Astrocyte (in vitro differentiated cells and primary cell): ENCODE measurements at regions not wholly inside any gene's neighbourhood (a gene's known extent, or its start where the extent isn't known, plus 50 kb on each side); places are given as distances from the start of the nearest gene placed in this dataset.

ENCODE experiments used
- DNase-seq: peaks from one replicate; pipeline ENCODE4 v3.0.0-alpha.2; 2010; ENCODE audit warnings: low read depth
- FAIRE-seq: peaks from 2 replicates; lab custom pipeline; 2011; peaks lifted over from hg19 to GRCh38; lab: Jason Lieb, UNC
- H2AFZ ChIP-seq: 2 replicates; pipeline ENCODE4 v1.6.0; 2012; ENCODE audit warnings: low read depth, low read length, inconsistent platforms
- H3K27ac ChIP-seq: 2 replicates; pipeline ENCODE4 v1.5.1; 2011; ENCODE audit warnings: low read depth, low read length, inconsistent platforms
- H3K27me3 ChIP-seq: 2 replicates; pipeline ENCODE4 v1.6.0; 2011; ENCODE audit warnings: low read length, inconsistent platforms; ENCODE audit not compliant: insufficient read depth
- H3K36me3 ChIP-seq: 2 replicates; pipeline ENCODE4 v1.5.1; 2011; ENCODE audit warnings: low read length, inconsistent platforms; ENCODE audit not compliant: insufficient read depth
- H3K4me1 ChIP-seq: 2 replicates; pipeline ENCODE4 v1.5.1; 2011; ENCODE audit warnings: low read length, inconsistent platforms; ENCODE audit not compliant: insufficient read depth
- H3K4me2 ChIP-seq: 2 replicates; pipeline ENCODE4 v1.6.0; 2012; ENCODE audit warnings: low read length, inconsistent platforms
- H3K4me3 ChIP-seq: 2 replicates; pipeline ENCODE4 v1.5.1; 2011; ENCODE audit warnings: low read depth, mild to moderate bottlenecking, low read length, inconsistent platforms; ENCODE audit not compliant: insufficient read depth
- H3K79me2 ChIP-seq: 2 replicates; pipeline ENCODE4 v1.6.0; 2012; ENCODE audit warnings: mild to moderate bottlenecking, low read length, inconsistent platforms; ENCODE audit not compliant: insufficient read depth
- H3K9ac ChIP-seq: 2 replicates; pipeline ENCODE4 v1.6.0; 2012; ENCODE audit warnings: mild to moderate bottlenecking, low read length, inconsistent platforms
- H3K9me3 ChIP-seq: 2 replicates; pipeline ENCODE4 v1.5.1; 2012; ENCODE audit warnings: low read depth, mild to moderate bottlenecking, low read length, inconsistent platforms; ENCODE audit not compliant: insufficient read depth
- H4K20me1 ChIP-seq: 2 replicates; pipeline ENCODE4 v1.6.0; 2012; ENCODE audit warnings: low read length, inconsistent platforms; ENCODE audit not compliant: insufficient read depth
- H3K27ac Mint-ChIP-seq: one replicate; pipeline ENCODE4 v1.8.0; 2021; ENCODE audit warnings: mild to moderate bottlenecking, mixed read lengths; ENCODE audit not compliant: unreplicated experiment
- H3K27me3 Mint-ChIP-seq: one replicate; pipeline ENCODE4 v1.8.0; 2021; ENCODE audit warnings: low read depth, mixed read lengths; ENCODE audit not compliant: unreplicated experiment
- H3K36me3 Mint-ChIP-seq: one replicate; pipeline ENCODE4 v1.8.0; 2021; ENCODE audit warnings: low read depth, mixed read lengths; ENCODE audit not compliant: unreplicated experiment
- H3K4me1 Mint-ChIP-seq: one replicate; pipeline ENCODE4 v1.8.0; 2021; ENCODE audit warnings: low read depth, mixed read lengths; ENCODE audit not compliant: unreplicated experiment
- H3K4me3 Mint-ChIP-seq: one replicate; pipeline ENCODE4 v1.8.0; 2021; ENCODE audit warnings: mild to moderate bottlenecking, moderate library complexity, mixed read lengths; ENCODE audit not compliant: unreplicated experiment
- H3K9me3 Mint-ChIP-seq: one replicate; pipeline ENCODE4 v1.8.0; 2021; ENCODE audit warnings: mild to moderate bottlenecking, mixed read lengths; ENCODE audit not compliant: unreplicated experiment
- EZH2 ChIP-seq: IDR thresholded peaks from 2 replicates; pipeline ENCODE4 v1.6.1; 2012; ENCODE audit warnings: mild to moderate bottlenecking, low read length, inconsistent platforms; ENCODE audit not compliant: insufficient read depth
- TF ChIP-seq, protein P1 (sequence below): IDR thresholded peaks from 2 replicates; pipeline ENCODE4 v1.5.1; 2011; ENCODE audit warnings: low read depth, mild to moderate bottlenecking, inconsistent platforms, low read length, moderate library complexity; ENCODE audit not compliant: insufficient read depth

DNA sequence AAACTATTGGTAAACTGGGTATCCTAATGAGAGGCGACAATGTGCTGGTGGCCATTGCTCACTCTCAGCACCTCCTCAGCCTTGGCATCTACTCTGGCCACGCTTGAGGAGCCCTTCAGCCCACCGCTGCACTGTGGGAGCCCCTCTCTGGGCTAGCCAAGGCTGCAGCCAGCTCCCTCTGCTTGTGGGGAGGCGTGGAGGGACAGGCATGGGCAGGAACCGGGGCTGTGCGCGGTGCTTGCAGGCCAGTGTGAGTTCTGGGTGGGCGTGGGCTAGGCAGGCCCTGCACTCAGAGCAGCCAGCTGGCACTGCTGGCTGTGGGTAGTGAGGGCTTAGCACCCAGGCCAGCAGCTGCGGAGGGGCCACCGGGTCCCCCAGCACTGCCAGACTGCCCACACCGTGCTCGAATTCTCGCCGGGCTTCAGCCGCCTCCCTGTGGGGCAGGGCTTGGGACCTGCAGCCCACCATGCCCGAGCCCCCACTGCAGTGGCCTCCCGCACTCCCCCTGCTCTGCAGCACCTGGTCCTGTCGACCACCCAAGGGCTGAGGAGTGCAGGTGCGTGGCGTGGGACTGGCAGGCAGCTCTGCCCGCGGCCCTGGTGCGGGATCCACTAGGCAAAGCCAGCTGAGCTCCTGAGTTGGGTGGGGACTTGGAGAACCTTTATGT, 575.9 kb upstream of the ANO3 start:
- DNase-seq (no peak), FAIRE-seq (no peak)
- Mint-ChIP-seq H3K4me3 (no peak overlapping the region), H3K27me3 (no peaks in the 10 kb centered on the region), H3K9me3 (peaks cover 12% of the 10 kb centered on the region), H3K4me1 (no peaks in the 10 kb centered on the region), H3K27ac (no peak overlapping the region), H3K36me3 (no peaks in the 10 kb centered on the region)
- H4K20me1 ChIP-seq: no peaks in the 10 kb centered on the region
- H3K4me1 ChIP-seq: no peaks in the 10 kb centered on the region
- no peak overlapping the region for H3K27ac ChIP-seq
- TF ChIP-seq EZH2: no peak
- TF ChIP-seq, protein P1, sequence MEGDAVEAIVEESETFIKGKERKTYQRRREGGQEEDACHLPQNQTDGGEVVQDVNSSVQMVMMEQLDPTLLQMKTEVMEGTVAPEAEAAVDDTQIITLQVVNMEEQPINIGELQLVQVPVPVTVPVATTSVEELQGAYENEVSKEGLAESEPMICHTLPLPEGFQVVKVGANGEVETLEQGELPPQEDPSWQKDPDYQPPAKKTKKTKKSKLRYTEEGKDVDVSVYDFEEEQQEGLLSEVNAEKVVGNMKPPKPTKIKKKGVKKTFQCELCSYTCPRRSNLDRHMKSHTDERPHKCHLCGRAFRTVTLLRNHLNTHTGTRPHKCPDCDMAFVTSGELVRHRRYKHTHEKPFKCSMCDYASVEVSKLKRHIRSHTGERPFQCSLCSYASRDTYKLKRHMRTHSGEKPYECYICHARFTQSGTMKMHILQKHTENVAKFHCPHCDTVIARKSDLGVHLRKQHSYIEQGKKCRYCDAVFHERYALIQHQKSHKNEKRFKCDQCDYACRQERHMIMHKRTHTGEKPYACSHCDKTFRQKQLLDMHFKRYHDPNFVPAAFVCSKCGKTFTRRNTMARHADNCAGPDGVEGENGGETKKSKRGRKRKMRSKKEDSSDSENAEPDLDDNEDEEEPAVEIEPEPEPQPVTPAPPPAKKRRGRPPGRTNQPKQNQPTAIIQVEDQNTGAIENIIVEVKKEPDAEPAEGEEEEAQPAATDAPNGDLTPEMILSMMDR: no peak
- H3K9ac ChIP-seq: no peak overlapping the region
- no peak overlapping the region for H2AFZ ChIP-seq
- H3K79me2 ChIP-seq: no peaks in the 10 kb centered on the region
- H3K4me3 ChIP-seq: no peak overlapping the region
- H3K27me3 ChIP-seq: no peaks in the 10 kb centered on the region
- H3K9me3 ChIP-seq: no peaks in the 10 kb centered on the region
- H3K36me3 ChIP-seq: no peaks in the 10 kb centered on the region
- H3K4me2 ChIP-seq: no peak overlapping the region

DNA sequence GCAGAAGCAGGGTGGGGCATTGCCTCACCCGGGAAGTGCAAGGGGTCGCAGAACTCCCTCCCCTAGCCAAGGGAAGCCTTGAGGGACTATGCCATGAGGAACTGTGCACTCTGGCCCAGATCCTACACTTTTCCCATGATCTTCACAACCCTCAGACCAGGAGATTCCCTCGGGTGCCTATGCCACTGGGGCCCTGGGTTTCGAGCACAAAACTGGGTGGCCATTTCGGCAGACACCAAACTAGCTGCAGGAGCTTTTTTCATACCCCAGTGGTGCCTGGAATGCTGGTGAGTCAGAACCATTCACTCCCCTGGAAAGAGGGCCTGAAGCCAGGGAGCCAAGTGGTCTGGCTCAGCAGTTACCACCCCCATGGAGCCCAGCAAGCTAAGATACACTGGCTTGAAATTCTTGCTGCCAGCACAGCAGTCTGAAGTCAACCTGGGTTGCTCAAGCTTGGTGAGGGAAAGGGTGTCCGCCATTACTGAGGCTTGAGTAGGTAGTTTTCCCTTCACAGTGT, 573.7 kb upstream of the ANO3 start:
- Mint-ChIP-seq H3K27ac (no peak overlapping the region), H3K4me1 (no peaks in the 10 kb centered on the region), H3K4me3 (no peak overlapping the region), H3K9me3 (peaks cover 18% of the 10 kb centered on the region), H3K27me3 (no peaks in the 10 kb centered on the region), H3K36me3 (no peaks in the 10 kb centered on the region)
- no peaks in the 10 kb centered on the region for H3K36me3 ChIP-seq
- H3K9me3 ChIP-seq: no peaks in the 10 kb centered on the region
- no peak overlapping the region for H3K27ac ChIP-seq
- no peaks in the 10 kb centered on the region for H3K79me2 ChIP-seq
- H3K4me2 ChIP-seq: no peak overlapping the region
- TF ChIP-seq, protein P1: no peak
- H3K4me1 ChIP-seq: no peaks in the 10 kb centered on the region
- H4K20me1 ChIP-seq: no peaks in the 10 kb centered on the region
- no peak overlapping the region for H2AFZ ChIP-seq
- no peak overlapping the region for H3K9ac ChIP-seq
- FAIRE-seq (no peak), DNase-seq (peak; percentile 4)
- no peak overlapping the region for H3K4me3 ChIP-seq
- H3K27me3 ChIP-seq: no peaks in the 10 kb centered on the region

DNA sequence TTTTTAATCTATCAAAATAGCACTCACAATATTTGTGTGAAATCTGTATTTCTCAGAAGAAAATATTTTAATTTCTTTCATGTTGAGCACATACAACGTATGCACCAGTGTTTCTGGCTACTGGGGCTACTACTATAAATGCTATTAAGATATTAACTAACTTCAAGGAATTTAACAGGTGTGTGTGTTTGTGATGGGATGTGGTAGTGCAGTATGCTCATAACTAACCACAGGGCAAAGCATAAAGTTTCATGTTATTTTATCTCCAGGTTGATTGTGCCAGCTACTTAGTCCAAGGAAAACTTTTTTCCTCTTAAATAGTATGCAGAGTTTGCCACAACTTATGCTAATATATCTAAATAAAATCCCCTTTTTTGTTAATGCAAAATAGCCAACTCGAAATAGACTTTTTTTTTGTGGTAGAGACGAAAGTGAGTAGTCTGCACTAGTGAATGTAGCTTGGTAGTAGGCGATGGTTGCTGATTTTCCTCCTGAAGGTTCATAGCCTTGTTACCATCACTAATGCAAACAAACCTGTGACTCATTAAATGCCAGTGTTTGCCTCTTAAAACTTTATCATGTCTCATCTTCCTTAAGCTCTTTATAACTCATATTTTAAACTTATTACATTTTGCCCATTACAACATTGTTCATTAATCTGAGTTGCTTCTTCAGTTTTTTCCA, 565.5 kb upstream of the ANO3 start:
- H3K4me1 Mint-ChIP-seq: peaks cover 18% of the 10 kb centered on the region
- Histone ChIP-seq H2AFZ (no peak overlapping the region), H3K9me3 (no peaks in the 10 kb centered on the region), H3K4me2 (no peak overlapping the region), H3K9ac (no peak overlapping the region), H4K20me1 (no peaks in the 10 kb centered on the region), H3K4me3 (no peak overlapping the region), H3K36me3 (no peaks in the 10 kb centered on the region), H3K27ac (no peak overlapping the region), H3K79me2 (no peaks in the 10 kb centered on the region), H3K4me1 (no peaks in the 10 kb centered on the region), H3K27me3 (no peaks in the 10 kb centered on the region)
- no peaks in the 10 kb centered on the region for H3K36me3 Mint-ChIP-seq
- no peak for DNase-seq
- H3K4me3 Mint-ChIP-seq: no peak overlapping the region
- no peak overlapping the region for H3K27ac Mint-ChIP-seq
- no peaks in the 10 kb centered on the region for H3K27me3 Mint-ChIP-seq
- peaks cover 3% of the 10 kb centered on the region for H3K9me3 Mint-ChIP-seq
- no peak for FAIRE-seq
- TF ChIP-seq, protein P1: no peak
- no peak for TF ChIP-seq EZH2
